Body of pancreas (tissue), 4 donors: ENCODE measurements at regions not wholly inside any gene's neighbourhood (a gene's known extent, or its start where the extent isn't known, plus 50 kb on each side); places are given as distances from the start of the nearest gene placed in this dataset.

Source experiments
- POLR2A ChIP-seq, 3 donors: fragments of 450-650 bp; IDR thresholded peaks; one replicate each; pipeline ENCODE4 v1.6.1; 2016; ENCODE audit warnings: antibody characterized with exemption in 3 of 3, mild to moderate bottlenecking in 2 of 3
- TF ChIP-seq, protein P1 (sequence below), 7 experiments: fragments of 450-650 bp in 4 of 7; fragments of 200-600 bp in 3 of 7; sonication (generic) in 3 of 7; IDR thresholded peaks; one replicate each; pipeline ENCODE4 v1.5.1; 2016 to 2019; ENCODE audit warnings: antibody characterized with exemption in 7 of 7

DNA sequence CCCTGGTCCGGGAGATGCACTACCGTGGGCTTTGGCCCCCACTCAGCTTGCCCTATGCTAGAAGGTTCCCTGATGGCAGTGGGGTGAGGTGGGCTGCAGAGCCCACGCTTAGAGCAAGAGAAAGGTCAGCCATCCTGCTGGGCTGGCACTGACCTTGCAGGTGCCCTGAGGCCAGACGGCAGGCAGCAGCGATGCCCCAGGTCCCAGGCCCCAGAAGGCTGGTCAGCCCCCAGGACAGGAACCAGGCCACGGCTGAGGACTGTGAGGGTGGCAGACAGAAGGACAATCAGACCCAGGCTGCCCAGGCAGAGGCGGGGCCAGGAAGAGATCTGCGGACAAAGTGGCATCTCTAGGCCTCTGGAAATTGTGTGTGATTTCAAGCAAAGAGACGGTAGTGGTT, 231.7 kb downstream of the CTTN start:
- no peak for TF ChIP-seq POLR2A (IDR thresholded peaks at IDR 0.05)
- TF ChIP-seq, protein P1, sequence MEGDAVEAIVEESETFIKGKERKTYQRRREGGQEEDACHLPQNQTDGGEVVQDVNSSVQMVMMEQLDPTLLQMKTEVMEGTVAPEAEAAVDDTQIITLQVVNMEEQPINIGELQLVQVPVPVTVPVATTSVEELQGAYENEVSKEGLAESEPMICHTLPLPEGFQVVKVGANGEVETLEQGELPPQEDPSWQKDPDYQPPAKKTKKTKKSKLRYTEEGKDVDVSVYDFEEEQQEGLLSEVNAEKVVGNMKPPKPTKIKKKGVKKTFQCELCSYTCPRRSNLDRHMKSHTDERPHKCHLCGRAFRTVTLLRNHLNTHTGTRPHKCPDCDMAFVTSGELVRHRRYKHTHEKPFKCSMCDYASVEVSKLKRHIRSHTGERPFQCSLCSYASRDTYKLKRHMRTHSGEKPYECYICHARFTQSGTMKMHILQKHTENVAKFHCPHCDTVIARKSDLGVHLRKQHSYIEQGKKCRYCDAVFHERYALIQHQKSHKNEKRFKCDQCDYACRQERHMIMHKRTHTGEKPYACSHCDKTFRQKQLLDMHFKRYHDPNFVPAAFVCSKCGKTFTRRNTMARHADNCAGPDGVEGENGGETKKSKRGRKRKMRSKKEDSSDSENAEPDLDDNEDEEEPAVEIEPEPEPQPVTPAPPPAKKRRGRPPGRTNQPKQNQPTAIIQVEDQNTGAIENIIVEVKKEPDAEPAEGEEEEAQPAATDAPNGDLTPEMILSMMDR (IDR thresholded peaks at IDR 0.05): no peak
